Esophagus muscularis mucosa (tissue), 4 donors: ENCODE measurements at regions not wholly inside any gene's neighbourhood (a gene's known extent, or its start where the extent isn't known, plus 50 kb on each side); places are given as distances from the start of the nearest gene placed in this dataset.
A peak's percentile ranks its signal among the peaks of the same experiment; 100 is the strongest.

Experiments used
- DNase-seq: peaks from one replicate; pipeline ENCODE4 v3.0.0-alpha.2; 2017; ENCODE audit errors: extremely low spot score
- H3K27ac ChIP-seq, 4 donors: fragments of 200-600 bp; sonication (generic); replicated peaks in 1 of 4; 1 replicate in 3 of 4; 2 replicates in 1 of 4; pipeline ENCODE4 v1.5.1; 2016 to 2019; ENCODE audit warnings: mild to moderate bottlenecking in 1 of 4
- H3K27me3 ChIP-seq, 4 donors: fragments of 200-600 bp; sonication (generic); one replicate each; pipeline versions ENCODE4 v1.5.1 to v1.6.0; 2016 to 2019
- H3K36me3 ChIP-seq, 4 donors: fragments of 200-600 bp; sonication (generic); one replicate each; pipeline ENCODE4 v1.5.1; 2016 to 2019
- H3K4me1 ChIP-seq, 4 donors: fragments of 200-600 bp; sonication (generic); one replicate each; pipeline ENCODE4 v1.5.1; 2016 to 2019
- H3K4me3 ChIP-seq, 4 donors: fragments of 200-600 bp; sonication (generic); 1 replicate in 2 of 4; 2 replicates in 2 of 4; pipeline ENCODE4 v1.5.1; 2016 to 2019; ENCODE audit warnings: mild to moderate bottlenecking in 4 of 4, moderate library complexity in 1 of 4
- H3K9me3 ChIP-seq, 4 donors: fragments of 200-600 bp; sonication (generic); 1 replicate in 3 of 4; 2 replicates in 1 of 4; pipeline ENCODE4 v1.5.1; 2016 to 2019
- EP300 ChIP-seq: sonication (generic); formaldehyde crosslinking; IDR thresholded peaks from one replicate; pipeline ENCODE4 v1.6.1; 2017; ENCODE audit warnings: antibody characterized with exemption
- POLR2A ChIP-seq: fragments of 450-650 bp; IDR thresholded peaks from one replicate; pipeline ENCODE4 v1.6.1; 2017; ENCODE audit warnings: antibody characterized with exemption, moderate library complexity, mild to moderate bottlenecking, low read depth
- POLR2AphosphoS5 ChIP-seq, 2 donors: sonication (generic); formaldehyde crosslinking; IDR thresholded peaks; one replicate each; pipeline ENCODE4 v1.6.1; 2017; ENCODE audit warnings: antibody characterized with exemption in 2 of 2
- WGBS: methylation state at CpG from one replicate; pipeline ENCODE4 v1.1.5; 2018; 5-methylcytosine and 5-hydroxymethylcytosine counted together
- intact Hi-C: fragments of 100-400 bp; cut with DNase I; formaldehyde crosslinking; loops from one replicate; pipeline ENCODE4 v1.15.1; 2023
- TF ChIP-seq, protein P1 (sequence below), 3 experiments: fragments of 200-600 bp in 2 of 3; fragments of 450-650 bp in 1 of 3; sonication (generic) in 2 of 3; IDR thresholded peaks; one replicate each; pipeline ENCODE4 v1.5.1; 2017 to 2019; ENCODE audit warnings: antibody characterized with exemption in 3 of 3, mild to moderate bottlenecking in 2 of 3, moderate library complexity in 1 of 3

GRCh38 chr18:78056011-78056410 is 806.4 kb downstream of the GALR1 start:
- no peak for TF ChIP-seq POLR2AphosphoS5 (IDR thresholded peaks at IDR 0.05)
- no peak for TF ChIP-seq POLR2A
- TF ChIP-seq, protein P1, sequence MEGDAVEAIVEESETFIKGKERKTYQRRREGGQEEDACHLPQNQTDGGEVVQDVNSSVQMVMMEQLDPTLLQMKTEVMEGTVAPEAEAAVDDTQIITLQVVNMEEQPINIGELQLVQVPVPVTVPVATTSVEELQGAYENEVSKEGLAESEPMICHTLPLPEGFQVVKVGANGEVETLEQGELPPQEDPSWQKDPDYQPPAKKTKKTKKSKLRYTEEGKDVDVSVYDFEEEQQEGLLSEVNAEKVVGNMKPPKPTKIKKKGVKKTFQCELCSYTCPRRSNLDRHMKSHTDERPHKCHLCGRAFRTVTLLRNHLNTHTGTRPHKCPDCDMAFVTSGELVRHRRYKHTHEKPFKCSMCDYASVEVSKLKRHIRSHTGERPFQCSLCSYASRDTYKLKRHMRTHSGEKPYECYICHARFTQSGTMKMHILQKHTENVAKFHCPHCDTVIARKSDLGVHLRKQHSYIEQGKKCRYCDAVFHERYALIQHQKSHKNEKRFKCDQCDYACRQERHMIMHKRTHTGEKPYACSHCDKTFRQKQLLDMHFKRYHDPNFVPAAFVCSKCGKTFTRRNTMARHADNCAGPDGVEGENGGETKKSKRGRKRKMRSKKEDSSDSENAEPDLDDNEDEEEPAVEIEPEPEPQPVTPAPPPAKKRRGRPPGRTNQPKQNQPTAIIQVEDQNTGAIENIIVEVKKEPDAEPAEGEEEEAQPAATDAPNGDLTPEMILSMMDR (IDR thresholded peaks at IDR 0.05): no peak
- no peak for TF ChIP-seq EP300
- Histone ChIP-seq H3K27ac (no peak overlapping the region), H3K4me1 (no peaks in the 10 kb centered on the region), H3K27me3 (peaks cover 0 to 10% (median 0%) of the 10 kb centered on the region in 4 donors), H3K9me3 (peaks cover 0 to 6% (median 0%) of the 10 kb centered on the region in 4 donors), H3K36me3 (no peaks in the 10 kb centered on the region), H3K4me3 (no peak overlapping the region)
- intact Hi-C loops: no loop called here
- WGBS: 43% methylated on average over 2 of the region's 2 CpGs
- DNase-seq: no peak

GRCh38 chr18:78069784-78070664 is 820.4 kb downstream of the GALR1 start:
- TF ChIP-seq POLR2AphosphoS5 (IDR thresholded peaks at IDR 0.05) (no peak), EP300 (no peak), POLR2A (no peak)
- TF ChIP-seq, protein P1 (IDR thresholded peaks at IDR 0.05): no peak
- DNase-seq: peak; percentile 91
- no peaks in the 10 kb centered on the region for H3K27me3 ChIP-seq
- intact Hi-C loops: no loop called here
- H3K27ac ChIP-seq: no peak overlapping the region
- no peaks in the 10 kb centered on the region for H3K36me3 ChIP-seq
- 54% methylated on average over 13 of the region's 13 CpGs for WGBS
- no peak overlapping the region for H3K4me3 ChIP-seq
- peaks cover 0 to 12% (median 9%) of the 10 kb centered on the region in 4 donors for H3K4me1 ChIP-seq
- peaks cover 0 to 5% (median 0%) of the 10 kb centered on the region in 4 donors for H3K9me3 ChIP-seq

DNA sequence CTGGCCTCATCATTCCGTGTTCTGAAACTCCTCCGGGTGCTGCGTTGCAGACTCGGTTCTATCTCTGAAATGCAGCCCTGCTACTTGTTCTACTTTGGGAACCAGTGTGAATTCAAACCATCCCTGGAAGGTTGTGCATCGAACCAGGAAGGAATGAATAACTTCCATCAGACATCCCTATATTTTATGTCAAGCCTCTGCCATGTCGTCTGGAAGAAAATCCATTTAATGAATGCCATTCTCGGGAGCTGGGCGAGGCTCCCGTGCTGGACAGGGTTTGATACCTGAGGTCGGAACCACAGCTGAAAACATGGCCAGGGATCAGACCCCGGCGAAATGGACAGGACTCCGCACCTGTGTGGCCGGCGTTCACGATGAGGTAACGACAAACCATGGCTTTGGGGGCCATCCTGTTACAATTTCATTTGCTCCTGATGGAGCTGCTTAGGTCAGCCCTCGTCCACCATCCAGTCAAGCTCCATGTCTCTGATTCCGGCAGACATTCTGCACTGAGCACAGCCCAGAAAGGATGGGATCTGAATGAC is 821.6 kb downstream of the GALR1 start:
- H3K4me3 ChIP-seq: no peak overlapping the region
- H3K36me3 ChIP-seq: no peaks in the 10 kb centered on the region
- no peaks in the 10 kb centered on the region for H3K27me3 ChIP-seq
- H3K9me3 ChIP-seq: peaks cover 0 to 3% (median 0%) of the 10 kb centered on the region in 4 donors
- peak; percentile 89 for DNase-seq
- peaks cover 0 to 12% (median 9%) of the 10 kb centered on the region in 4 donors for H3K4me1 ChIP-seq
- intact Hi-C loops: no loop called here
- TF ChIP-seq, protein P1 (IDR thresholded peaks at IDR 0.05): no peak
- no peak for TF ChIP-seq POLR2A
- no peak for TF ChIP-seq POLR2AphosphoS5 (IDR thresholded peaks at IDR 0.05)
- TF ChIP-seq EP300: no peak
- 86% methylated on average over 19 of the region's 19 CpGs for WGBS
- no peak overlapping the region for H3K27ac ChIP-seq

DNA sequence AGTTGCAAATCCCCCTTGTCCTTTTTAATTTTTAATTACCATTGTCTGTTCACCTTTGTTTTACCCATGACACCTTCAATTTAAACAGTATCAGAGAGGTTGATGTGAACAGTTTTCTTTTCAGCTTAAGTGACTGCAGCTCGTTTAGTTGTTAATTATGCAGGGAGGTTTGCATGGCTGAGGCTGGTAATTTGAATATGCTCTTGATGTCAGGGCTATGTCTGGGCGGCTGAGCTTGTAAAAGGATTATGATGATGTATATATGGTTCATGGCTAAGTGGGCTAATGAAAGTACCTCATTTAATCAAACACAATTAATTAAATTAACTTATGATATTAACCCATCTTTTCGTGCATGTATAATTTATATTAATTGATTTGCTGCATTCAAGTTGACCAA is 822.1 kb downstream of the GALR1 start:
- H3K4me1 ChIP-seq: peaks cover 0 to 12% (median 9%) of the 10 kb centered on the region in 4 donors
- peak; percentile 29 for DNase-seq
- TF ChIP-seq, protein P1 (IDR thresholded peaks at IDR 0.05): no peak
- TF ChIP-seq POLR2A (no peak), POLR2AphosphoS5 (IDR thresholded peaks at IDR 0.05) (no peak), EP300 (no peak)
- no peaks in the 10 kb centered on the region for H3K27me3 ChIP-seq
- H3K4me3 ChIP-seq: no peak overlapping the region
- H3K9me3 ChIP-seq: no peaks in the 10 kb centered on the region
- intact Hi-C loops: no loop called here
- 77% methylated on average over 3 of the region's 3 CpGs for WGBS
- H3K27ac ChIP-seq: no peak overlapping the region
- no peaks in the 10 kb centered on the region for H3K36me3 ChIP-seq
